Stimulated activated CD4-positive, alpha-beta T cell treated with anti-CD3 and anti-CD28 coated beads, Interleukin-1b, Interleukin-23, amount 100 ng/mL, for 1 hour (primary cell): ENCODE measurements at regions not wholly inside any gene's neighbourhood (a gene's known extent, or its start where the extent isn't known, plus 50 kb on each side); places are given as distances from the start of the nearest gene placed in this dataset.
"Not testable (repeated sequence)": the region's sequence is repeated elsewhere in the genome, so short reads cannot be mapped to it uniquely, and the experiment has no call there.

Experiments
- DNase-seq, 2 donors: peaks; one replicate each; pipeline ENCODE4 v3.0.0-alpha.2; 2020; ENCODE audit warnings: low read depth in 2 of 2

- no peak for DNase-seq
Observed at GRCh38 chr18:59057969-59058368, 81.7 kb upstream of the SEC11C start.

GRCh38 chr18:59059140-59059539, 80.5 kb upstream of the SEC11C start:
- no peak for DNase-seq

DNA sequence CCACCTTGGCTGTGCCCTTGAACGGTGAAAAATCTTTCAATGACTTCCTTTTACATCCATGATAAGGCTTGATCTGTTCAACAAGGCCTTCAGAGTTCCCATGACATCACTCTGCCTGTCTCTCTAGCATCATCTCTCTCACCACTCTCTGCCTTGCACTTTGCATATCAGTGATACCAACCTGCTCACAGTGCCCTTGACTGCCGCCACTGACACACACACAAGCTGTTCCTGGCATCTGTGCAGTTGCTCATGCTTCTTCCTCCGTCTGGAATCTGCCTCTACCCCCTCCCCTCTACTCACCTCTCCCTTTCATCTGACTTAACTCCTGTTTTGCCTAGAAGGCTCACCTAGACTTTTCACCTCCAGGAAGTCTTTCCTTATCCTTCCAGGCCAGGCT, 79.1 kb upstream of the SEC11C start:
- DNase-seq, result no peak

DNA sequence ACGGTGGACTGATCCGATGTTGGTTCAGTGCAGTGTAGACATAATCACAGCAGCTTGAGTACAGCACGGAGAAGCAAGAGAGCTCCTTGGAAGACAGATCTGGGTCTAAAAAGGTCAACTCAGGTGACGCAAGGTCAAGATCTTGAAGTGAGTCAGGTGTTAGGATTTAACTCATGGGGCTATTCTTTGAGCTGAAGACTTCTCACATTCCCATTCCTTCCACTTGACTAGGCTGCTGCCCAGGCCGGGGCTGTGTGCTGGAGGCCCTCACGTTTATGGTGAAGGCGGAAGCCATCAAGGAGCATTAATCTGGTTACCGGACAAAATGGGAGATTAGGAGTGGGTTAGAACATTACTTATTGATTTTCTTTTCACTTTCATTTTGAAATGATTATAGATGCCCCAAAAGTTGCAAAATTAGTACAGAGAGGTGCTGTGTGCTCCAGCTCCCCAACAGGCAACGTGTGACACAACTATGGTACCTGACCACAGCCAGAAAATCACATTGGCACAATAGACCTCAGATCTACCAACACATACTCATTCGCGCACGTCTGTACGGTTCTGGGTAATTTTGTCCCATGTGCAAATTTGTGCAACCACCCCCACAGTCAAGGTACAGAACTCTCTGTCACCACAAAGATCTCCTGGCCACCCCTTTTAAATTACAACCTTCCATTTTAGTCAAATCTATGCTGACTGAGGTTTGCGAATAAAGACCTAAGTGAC, 77.6 kb upstream of the SEC11C start:
- no peak for DNase-seq

DNA sequence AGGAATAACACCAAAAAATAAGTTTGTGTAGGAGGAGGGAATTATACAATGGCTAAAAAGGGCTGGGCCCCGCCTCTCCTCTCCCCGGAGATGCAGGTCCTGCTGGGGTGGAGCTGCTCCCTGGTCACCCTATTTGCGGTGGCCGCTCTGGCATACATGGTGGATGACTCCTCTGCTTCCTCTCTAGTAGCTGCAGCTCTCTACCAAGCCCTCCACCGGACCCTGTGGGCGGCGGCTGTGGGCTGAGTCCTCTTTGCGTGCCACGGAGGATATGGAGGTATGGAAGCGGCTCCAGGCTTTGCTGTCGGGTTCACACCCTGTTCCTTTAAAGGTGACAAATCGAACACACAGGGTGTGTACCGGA, 77.1 kb upstream of the SEC11C start:
- DNase-seq, result no peak

DNA sequence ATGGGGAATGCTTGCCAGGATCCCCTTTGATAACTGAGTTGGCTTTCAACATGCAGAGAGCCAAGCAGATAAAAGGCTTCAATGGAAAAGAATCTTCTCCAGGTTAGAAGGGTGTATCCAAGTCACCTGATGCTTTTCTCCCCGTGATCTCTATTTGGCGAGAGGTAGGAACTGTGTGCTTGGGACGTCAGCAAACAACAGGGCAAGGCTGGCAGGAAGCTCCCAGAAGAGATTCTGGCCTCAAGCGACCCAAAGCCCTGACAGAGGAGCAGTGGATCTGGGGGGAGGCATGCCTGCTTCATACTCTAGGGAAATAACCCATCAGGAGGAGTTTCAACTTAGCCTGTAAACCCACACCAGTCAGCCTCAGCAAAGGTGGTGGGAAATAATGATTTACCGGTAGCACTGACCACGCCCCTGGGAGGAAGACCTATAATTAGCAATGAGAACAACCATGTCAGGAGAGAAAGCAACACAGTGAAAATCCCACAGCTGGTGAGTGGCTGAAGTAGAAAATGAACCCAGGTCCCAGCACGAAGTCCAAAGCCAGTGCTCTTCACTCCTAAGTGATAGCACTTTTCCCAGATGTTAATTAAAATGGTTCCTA, 76.3 kb upstream of the SEC11C start:
- no peak for DNase-seq

DNA sequence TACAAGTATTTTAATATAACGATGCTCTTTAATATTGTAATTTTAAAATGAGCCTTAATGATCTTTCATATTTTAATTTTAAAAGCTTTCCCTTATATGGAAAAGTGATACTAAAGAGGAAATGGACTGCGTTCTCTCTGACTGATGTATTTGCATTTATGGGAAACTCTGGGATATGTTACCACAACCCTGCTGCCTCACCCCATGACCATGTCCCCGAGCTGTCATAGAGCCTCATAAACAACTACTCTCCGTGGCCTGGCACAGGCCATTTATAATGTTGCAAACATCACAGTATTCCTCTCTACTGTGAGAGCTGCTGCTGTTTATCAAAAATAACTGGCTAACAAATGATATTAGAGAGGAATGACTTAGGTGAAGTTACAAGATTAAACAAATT, 75.8 kb upstream of the SEC11C start:
- DNase-seq, result no peak

DNA sequence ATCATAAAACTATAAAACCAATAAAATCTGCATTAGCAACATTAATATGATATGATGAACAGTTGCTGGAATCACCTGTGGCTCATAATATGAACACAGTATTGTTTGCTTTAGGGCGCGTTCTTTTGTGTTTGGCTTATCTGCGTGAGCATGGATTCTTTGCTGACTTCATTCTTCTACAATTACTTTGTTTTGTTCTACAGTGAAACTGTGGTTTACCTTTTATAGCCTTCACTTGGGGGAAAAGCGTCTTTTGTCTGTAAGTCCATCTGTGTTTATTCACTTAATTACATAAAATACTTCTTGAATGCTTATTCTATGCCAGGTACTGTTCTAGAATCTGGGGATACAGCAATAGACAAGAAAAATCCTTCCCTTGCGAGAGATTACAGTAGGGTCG, 74.0 kb upstream of the SEC11C start:
- no peak for DNase-seq

DNA sequence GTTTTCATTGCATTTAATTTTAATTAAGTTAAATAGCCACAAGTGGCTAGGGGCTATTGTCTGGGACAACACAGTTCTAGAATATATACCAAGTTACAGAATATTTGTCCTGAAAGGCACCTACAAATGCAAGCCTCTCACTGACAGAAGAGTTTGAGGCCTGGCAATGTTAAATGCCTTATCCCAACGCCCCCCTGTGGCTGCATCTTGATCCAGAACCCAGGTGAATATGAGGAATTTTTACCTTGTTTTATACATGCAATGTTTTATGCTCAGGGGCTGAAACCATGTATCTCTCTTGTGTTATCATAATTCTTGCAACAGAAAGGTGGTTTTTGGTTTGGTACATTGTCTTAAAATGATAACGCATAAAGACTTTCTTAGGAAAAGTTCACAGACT, 71.8 kb upstream of the SEC11C start:
- DNase-seq, result no peak

GRCh38 chr18:59068276-59069071, 71.2 kb upstream of the SEC11C start:
- DNase-seq, result no peak

GRCh38 chr18:59070181-59070912, 69.3 kb upstream of the SEC11C start:
- DNase-seq, result peak; percentile 38 to 70

GRCh38 chr18:59072727-59073421, 66.8 kb upstream of the SEC11C start:
- DNase-seq, result no peak

- no peak for DNase-seq
Observed at GRCh38 chr18:59075923-59076322, 63.8 kb upstream of the SEC11C start.

- no peak for DNase-seq
Observed at GRCh38 chr18:59079264-59079663, 60.4 kb upstream of the SEC11C start.

GRCh38 chr18:59079687-59080501, 59.8 kb upstream of the SEC11C start:
- not testable (repeated sequence) for DNase-seq

DNA sequence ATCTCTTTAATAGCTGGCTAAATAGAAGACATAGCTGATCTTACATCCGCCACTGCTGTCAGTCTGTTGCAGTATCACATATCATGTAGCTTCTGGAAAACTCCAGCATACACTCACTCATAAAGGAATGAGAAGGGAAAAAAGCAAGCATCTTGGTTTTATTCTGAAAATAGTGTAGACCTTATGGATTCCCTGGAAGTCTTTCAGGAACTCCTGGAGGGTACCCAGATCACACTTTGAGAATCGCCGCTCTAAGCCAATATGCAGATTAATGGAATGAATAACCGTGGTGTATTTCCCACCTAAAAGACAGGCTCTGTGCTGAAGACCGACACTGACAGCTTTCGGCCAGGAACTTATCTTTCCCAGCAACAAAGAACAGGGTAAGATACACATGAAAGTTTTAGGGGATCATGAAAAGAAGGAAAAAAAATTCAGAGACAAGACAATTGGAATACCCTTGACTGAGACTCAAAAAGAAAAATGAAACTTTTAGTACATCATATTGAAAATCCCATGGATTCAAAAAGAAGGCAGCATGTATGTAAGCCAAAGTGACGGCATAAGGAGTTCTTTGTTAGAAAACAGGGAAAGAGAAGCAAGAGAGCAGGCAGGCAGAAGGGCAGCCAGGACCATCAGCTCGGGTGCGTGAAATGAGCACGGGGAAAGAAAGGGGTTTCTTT, 56.4 kb upstream of the SEC11C start:
- DNase-seq, result no peak

GRCh38 chr18:59085126-59085794, 54.4 kb upstream of the SEC11C start:
- no peak for DNase-seq

- no peak for DNase-seq
Observed at GRCh38 chr18:59085797-59086196, 53.9 kb upstream of the SEC11C start.

- no peak for DNase-seq
Observed at GRCh38 chr18:59086522-59086921, 53.2 kb upstream of the SEC11C start.

DNA sequence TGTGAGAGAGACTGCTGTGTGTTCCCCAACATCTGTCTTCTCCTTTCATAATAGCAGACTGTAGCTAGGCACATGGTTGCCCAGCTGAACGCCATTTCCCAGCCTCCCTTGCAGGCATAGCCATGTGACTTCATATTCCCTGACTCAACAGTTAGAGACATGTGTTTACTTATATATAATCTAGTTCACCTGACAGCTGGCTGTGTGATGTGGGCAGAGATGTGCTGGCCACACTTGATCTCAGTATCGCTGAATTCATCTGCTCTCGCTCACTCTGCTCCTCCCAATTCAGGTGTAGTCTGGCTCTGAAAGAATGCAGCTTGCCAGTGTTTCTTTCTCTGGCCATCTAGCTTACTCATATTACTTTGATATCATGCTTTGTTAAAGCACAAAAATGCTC, 52.3 kb upstream of the SEC11C start:
- DNase-seq, result no peak
